A673 (cell line): ENCODE measurements at regions not wholly inside any gene's neighbourhood (a gene's known extent, or its start where the extent isn't known, plus 50 kb on each side); places are given as distances from the start of the nearest gene placed in this dataset.
A peak's percentile ranks its signal among the peaks of the same experiment; 100 is the strongest.
"Not testable (repeated sequence)": the region's sequence is repeated elsewhere in the genome, so short reads cannot be mapped to it uniquely, and the experiment has no call there.

ENCODE experiments used
- BruUV-seq: library from RNA; stranded (reverse); fragments of 400-500 nt; replicated peaks from 2 replicates; lab custom pipeline; 2021; lab: Mats Ljungman, UMichigan
- CTCF ChIA-PET: fragments of 300-600 bp; sonication (Branson Sonifier 250); formaldehyde crosslinking; loops from one replicate; lab custom pipeline; 2022; ENCODE audit warnings: antibody characterized with exemption; lab: Charles Lee
- POLR2A ChIA-PET: fragments of 300-600 bp; sonication (Branson Sonifier 250); formaldehyde crosslinking; loops from one replicate; lab custom pipeline; 2022; ENCODE audit warnings: antibody characterized with exemption; ENCODE audit not compliant: low non-redundant PET; lab: Charles Lee
- DNase-seq: peaks from one replicate; pipeline ENCODE4 v3.0.0-alpha.2; 2015; ENCODE audit warnings: low spot score
- H3K27ac ChIP-seq: fragments of 200-600 bp; sonication (generic); 2 replicates; pipeline ENCODE4 v1.5.1; 2016; ENCODE audit warnings: mixed run types, low read depth, mild to moderate bottlenecking, mixed read lengths, antibody characterized with exemption, low read length; ENCODE audit not compliant: poor library complexity, severe bottlenecking
- H3K27me3 ChIP-seq: fragments of 200-600 bp; sonication (generic); replicated peaks from 2 replicates; pipeline ENCODE4 v1.6.1; 2017; ENCODE audit warnings: mixed run types, low read depth, mild to moderate bottlenecking, mixed read lengths, antibody characterized with exemption, low read length; ENCODE audit not compliant: insufficient read depth, poor library complexity
- H3K36me3 ChIP-seq: fragments of 200-600 bp; sonication (generic); 2 replicates; pipeline ENCODE4 v1.6.1; 2016; ENCODE audit warnings: mixed run types, mild to moderate bottlenecking, mixed read lengths, antibody characterized with exemption, low read length; ENCODE audit not compliant: insufficient read depth, poor library complexity, severe bottlenecking
- H3K4me1 ChIP-seq: fragments of 200-600 bp; sonication (generic); 2 replicates; pipeline ENCODE4 v1.6.1; 2017; ENCODE audit warnings: mixed run types, mild to moderate bottlenecking, mixed read lengths, antibody characterized with exemption, low read length; ENCODE audit not compliant: insufficient read depth, poor library complexity, severe bottlenecking
- H3K4me3 ChIP-seq: fragments of 200-600 bp; sonication (generic); 2 replicates; pipeline ENCODE4 v1.5.1; 2016; ENCODE audit warnings: low read depth, mixed run types, mild to moderate bottlenecking, mixed read lengths, low read length; ENCODE audit not compliant: poor library complexity, severe bottlenecking
- H3K9me3 ChIP-seq: fragments of 200-600 bp; sonication (generic); 2 replicates; pipeline ENCODE4 v1.6.1; 2016; ENCODE audit warnings: mixed run types, low read depth, mild to moderate bottlenecking, mixed read lengths, antibody characterized with exemption, low read length; ENCODE audit not compliant: poor library complexity, severe bottlenecking
- CTCF ChIP-seq: fragments of 300-800, 200-600 bp; sonication (generic); conservative IDR thresholded peaks from 2 replicates; pipeline ENCODE4 v1.5.1; 2017; ENCODE audit warnings: low read depth, mild to moderate bottlenecking, antibody characterized with exemption, low read length, moderate library complexity, mixed read lengths
- intact Hi-C: fragments of 100-400 bp; cut with micrococcal nuclease; formaldehyde crosslinking; loops from one replicate; pipeline ENCODE4 v1.10.0; 2022; ENCODE audit not compliant: unreplicated experiment

GRCh38 chr18:104264-104663, 54.1 kb upstream of the USP14 start:
- BruUV-seq, H3K27ac ChIP-seq, DNase-seq, intact Hi-C loops, CTCF ChIA-PET, H3K4me3 ChIP-seq, H3K9me3 ChIP-seq, H3K36me3 ChIP-seq, H3K27me3 ChIP-seq, H3K4me1 ChIP-seq, POLR2A ChIA-PET: not testable (repeated sequence)

- H3K27ac ChIP-seq, POLR2A ChIA-PET, H3K4me1 ChIP-seq, H3K36me3 ChIP-seq, H3K27me3 ChIP-seq, intact Hi-C loops, BruUV-seq, H3K9me3 ChIP-seq, H3K4me3 ChIP-seq, CTCF ChIA-PET: not testable (repeated sequence)
- peak; percentile 29 for DNase-seq
Observed at GRCh38 chr18:105161-106053, 53.0 kb upstream of the USP14 start.

GRCh38 chr18:106054-106851, 52.1 kb upstream of the USP14 start:
- H3K9me3 ChIP-seq, POLR2A ChIA-PET, BruUV-seq, CTCF ChIA-PET, DNase-seq, H3K4me1 ChIP-seq, H3K36me3 ChIP-seq, H3K4me3 ChIP-seq, H3K27me3 ChIP-seq, intact Hi-C loops: not testable (repeated sequence)
- peak overlapping the region; percentile 30 for H3K27ac ChIP-seq

- H3K36me3 ChIP-seq, H3K4me1 ChIP-seq, POLR2A ChIA-PET, H3K4me3 ChIP-seq, intact Hi-C loops, H3K9me3 ChIP-seq, BruUV-seq, CTCF ChIA-PET, H3K27me3 ChIP-seq, DNase-seq, H3K27ac ChIP-seq: not testable (repeated sequence)
Observed at GRCh38 chr18:106868-107384, 51.4 kb upstream of the USP14 start.

- H3K27me3 ChIP-seq, H3K36me3 ChIP-seq, H3K9me3 ChIP-seq, H3K4me3 ChIP-seq, CTCF ChIA-PET, H3K4me1 ChIP-seq, POLR2A ChIA-PET, BruUV-seq, H3K27ac ChIP-seq, intact Hi-C loops: not testable (repeated sequence)
- peak; percentile 30 for DNase-seq
- TF ChIP-seq CTCF = peak; percentile 21; the same call in 1 of the 2 replicates
Observed at GRCh38 chr18:107464-107863, 50.9 kb upstream of the USP14 start.

GRCh38 chr18:107947-108664, 50.3 kb upstream of the USP14 start:
- H3K27ac ChIP-seq, H3K9me3 ChIP-seq, H3K4me3 ChIP-seq, H3K27me3 ChIP-seq, POLR2A ChIA-PET, CTCF ChIA-PET, intact Hi-C loops, H3K36me3 ChIP-seq, H3K4me1 ChIP-seq, DNase-seq, BruUV-seq: not testable (repeated sequence)
